ENCODE measurements at regions not wholly inside any gene's neighbourhood (a gene's known extent, or its start where the extent isn't known, plus 50 kb on each side); places are given as distances from the start of the nearest gene placed in this dataset.
A peak's percentile ranks its signal among the peaks of the same experiment; 100 is the strongest.
"Not testable (repeated sequence)": the region's sequence is repeated elsewhere in the genome, so short reads cannot be mapped to it uniquely, and the experiment has no call there.

GRCh38 chr9:94438336-94438735 is 109.9 kb upstream of the NUTM2F start:
- H3K4me3 ChIP-seq; H3K36me3 ChIP-seq; DNase-seq; H3K9me3 ChIP-seq; H3K27me3 ChIP-seq; H3K4me1 ChIP-seq; intact Hi-C loops (cut with DNase I); H3K27ac ChIP-seq: not testable (repeated sequence)
- ATAC-seq: peak; percentile 74

GRCh38 chr9:94441146-94441545 is 112.7 kb upstream of the NUTM2F start:
- DNase-seq; H3K4me1 ChIP-seq; intact Hi-C loops (cut with DNase I); ATAC-seq; H3K27me3 ChIP-seq; H3K4me3 ChIP-seq; H3K9me3 ChIP-seq; H3K27ac ChIP-seq: not testable (repeated sequence)
- H3K36me3 ChIP-seq: peaks cover 11% of the 10 kb centered on the region

GRCh38 chr9:94441796-94442195 is 113.1 kb upstream of the PCAT7 start:
- peaks cover 16% of the 10 kb centered on the region for H3K36me3 ChIP-seq
- H3K4me3 ChIP-seq: no peak overlapping the region
- DNase-seq (no peak), ATAC-seq (no peak)
- TF ChIP-seq CTCF (IDR thresholded peaks at IDR 0.05): no peak
- H3K27ac ChIP-seq: no peak overlapping the region
- intact Hi-C loops (cut with DNase I): no loop called here
- no peaks in the 10 kb centered on the region for H3K4me1 ChIP-seq
- no peaks in the 10 kb centered on the region for H3K9me3 ChIP-seq
- no peaks in the 10 kb centered on the region for H3K27me3 ChIP-seq

GRCh38 chr9:94443032-94443722 is 111.7 kb upstream of the PCAT7 start:
- Histone ChIP-seq H3K4me3 (no peak overlapping the region), H3K4me1 (no peaks in the 10 kb centered on the region), H3K27me3 (no peaks in the 10 kb centered on the region), H3K27ac (no peak overlapping the region), H3K9me3 (no peaks in the 10 kb centered on the region), H3K36me3 (peaks cover 23% of the 10 kb centered on the region)
- intact Hi-C loops (cut with DNase I): no loop called here
- no peak for DNase-seq
- no peak for TF ChIP-seq CTCF (IDR thresholded peaks at IDR 0.05)
- ATAC-seq: no peak

- Histone ChIP-seq H3K9me3 (no peaks in the 10 kb centered on the region), H3K36me3 (peaks cover 40% of the 10 kb centered on the region), H3K27ac (no peak overlapping the region), H3K4me1 (no peaks in the 10 kb centered on the region), H3K4me3 (no peak overlapping the region), H3K27me3 (no peaks in the 10 kb centered on the region)
- no peak for TF ChIP-seq CTCF (IDR thresholded peaks at IDR 0.05)
- ATAC-seq (no peak), DNase-seq (no peak)
- intact Hi-C loops (cut with DNase I): no loop called here
Measured at GRCh38 chr9:94445863-94446262, 109.0 kb upstream of the PCAT7 start.

- Histone ChIP-seq H3K4me1 (no peaks in the 10 kb centered on the region), H3K27me3 (no peaks in the 10 kb centered on the region), H3K36me3 (peaks cover 52% of the 10 kb centered on the region), H3K27ac (no peak overlapping the region), H3K9me3 (no peaks in the 10 kb centered on the region), H3K4me3 (no peak overlapping the region)
- no peak for TF ChIP-seq CTCF (IDR thresholded peaks at IDR 0.05)
- intact Hi-C loops (cut with DNase I): no loop called here
- no peak for ATAC-seq
- DNase-seq: no peak
Measured at GRCh38 chr9:94449486-94449885, 105.4 kb upstream of the PCAT7 start.

GRCh38 chr9:94464790-94465189 is 90.1 kb upstream of the PCAT7 start:
- peaks cover 21% of the 10 kb centered on the region for H3K36me3 ChIP-seq
- H3K27ac ChIP-seq: no peak overlapping the region
- intact Hi-C loops (cut with DNase I): no loop called here
- no peaks in the 10 kb centered on the region for H3K4me1 ChIP-seq
- no peak overlapping the region for H3K4me3 ChIP-seq
- ATAC-seq (no peak), DNase-seq (no peak)
- peaks cover 21% of the 10 kb centered on the region for H3K9me3 ChIP-seq
- no peaks in the 10 kb centered on the region for H3K27me3 ChIP-seq
- TF ChIP-seq CTCF (IDR thresholded peaks at IDR 0.05): no peak

GRCh38 chr9:94472063-94472462 is 82.8 kb upstream of the PCAT7 start:
- intact Hi-C loops (cut with DNase I); H3K9me3 ChIP-seq; H3K27ac ChIP-seq; H3K4me3 ChIP-seq; H3K27me3 ChIP-seq; H3K36me3 ChIP-seq; DNase-seq; H3K4me1 ChIP-seq; ATAC-seq: not testable (repeated sequence)

Data from upper lobe of right lung (tissue), 1 donor.